ENCODE measurements at regions not wholly inside any gene's neighbourhood (a gene's known extent, or its start where the extent isn't known, plus 50 kb on each side); places are given as distances from the start of the nearest gene placed in this dataset.
"Not testable (repeated sequence)": the region's sequence is repeated elsewhere in the genome, so short reads cannot be mapped to it uniquely, and the experiment has no call there.

- DNase-seq: no peak
Measured at GRCh38 chr11:80724366-80724765, 1283.5 kb upstream of the TENM4 start.

GRCh38 chr11:80722629-80723028 lies 1281.8 kb upstream of the TENM4 start:
- no peak for DNase-seq

- DNase-seq: no peak
Measured at GRCh38 chr11:80720295-80720694, 1279.5 kb upstream of the TENM4 start.

GRCh38 chr11:80719292-80719646 lies 1278.4 kb upstream of the TENM4 start:
- no peak for DNase-seq

- DNase-seq: no peak
Measured at GRCh38 chr11:80718611-80719291, 1277.9 kb upstream of the TENM4 start.

- DNase-seq: no peak
Measured at GRCh38 chr11:80702264-80702663, 1261.4 kb upstream of the TENM4 start.

- DNase-seq: no peak
Measured at GRCh38 chr11:80700386-80700785, 1259.6 kb upstream of the TENM4 start.

- DNase-seq: not testable (repeated sequence)
Measured at GRCh38 chr11:80699406-80700177, 1258.8 kb upstream of the TENM4 start.

GRCh38 chr11:80698637-80699036 lies 1257.8 kb upstream of the TENM4 start:
- no peak for DNase-seq

- DNase-seq: no peak
Measured at GRCh38 chr11:80694385-80694784, 1253.6 kb upstream of the TENM4 start.

GRCh38 chr11:80687941-80688340 lies 1247.1 kb upstream of the TENM4 start:
- DNase-seq: no peak

- DNase-seq: no peak
Measured at GRCh38 chr11:80686889-80687288, 1246.1 kb upstream of the TENM4 start.

- DNase-seq: no peak
Measured at GRCh38 chr11:80673566-80673965, 1232.7 kb upstream of the TENM4 start.

GRCh38 chr11:80669620-80670019 lies 1228.8 kb upstream of the TENM4 start:
- DNase-seq: no peak

- no peak for DNase-seq
Measured at GRCh38 chr11:80668039-80668438, 1227.2 kb upstream of the TENM4 start.

- DNase-seq: no peak
Measured at GRCh38 chr11:80655834-80656233, 1215.0 kb upstream of the TENM4 start.

- DNase-seq: no peak
Measured at GRCh38 chr11:80650966-80651365, 1210.1 kb upstream of the TENM4 start.

GRCh38 chr11:80649186-80649585 lies 1208.4 kb upstream of the TENM4 start:
- DNase-seq: no peak

GRCh38 chr11:80638296-80638695 lies 1197.5 kb upstream of the TENM4 start:
- DNase-seq: no peak

- DNase-seq: no peak
Measured at GRCh38 chr11:80637571-80637970, 1196.7 kb upstream of the TENM4 start.

- DNase-seq: no peak
Measured at GRCh38 chr11:80636999-80637398, 1196.2 kb upstream of the TENM4 start.

GRCh38 chr11:80635178-80635577 lies 1194.3 kb upstream of the TENM4 start:
- DNase-seq: no peak

GRCh38 chr11:80632691-80633090 lies 1191.9 kb upstream of the TENM4 start:
- DNase-seq: no peak

GRCh38 chr11:80632156-80632555 lies 1191.3 kb upstream of the TENM4 start:
- DNase-seq: no peak

- DNase-seq: no peak
Measured at GRCh38 chr11:80629466-80629865, 1188.6 kb upstream of the TENM4 start.
